A549 (cell line): ENCODE measurements at regions not wholly inside any gene's neighbourhood (a gene's known extent, or its start where the extent isn't known, plus 50 kb on each side); places are given as distances from the start of the nearest gene placed in this dataset.

Source experiments
- ATAC-seq, 2 experiments: fragments of 200-7000 bp in 1 of 2; fragments of >200 bp in 1 of 2; cut with Nextera tagmentation in 1 of 2; cut with Tn5 transposase in 1 of 2; 3 replicates each; pipeline versions ENCODE4 v1.8.0 to v1.9.1; 2018 to 2020; ENCODE audit warnings: mild to moderate bottlenecking in 1 of 2, moderate library complexity in 1 of 2
- CTCF ChIA-PET: fragments of 300-600 bp; sonication (Branson Sonifier 250); formaldehyde crosslinking; extraction: SDS; loops from one replicate; lab custom pipeline; 2021; ENCODE audit warnings: antibody characterized with exemption, inconsistent platforms; lab: Yijun Ruan, JAX
- POLR2A ChIA-PET: fragments of 350-600 bp; formaldehyde crosslinking; extraction: SDS; loops from one replicate; lab custom pipeline; 2021; ENCODE audit warnings: antibody characterized with exemption, inconsistent platforms; lab: Yijun Ruan, JAX
- DNase-seq, 2 experiments: peaks; one replicate each; pipeline versions ENCODE4 v3.0.0 to v3.0.0-alpha.2; 2011 to 2016; ENCODE audit warnings: low read depth in 1 of 2, low spot score in 1 of 2
- FAIRE-seq: peaks from 2 replicates; lab custom pipeline; 2011; peaks lifted over from hg19 to GRCh38; lab: Jason Lieb, UNC
- H3K27ac ChIP-seq, 2 experiments: fragments of >200 bp; sonication (Bioruptor Twin); formaldehyde crosslinking; 3 replicates each; pipeline ENCODE4 v1.5.1; 2016 to 2017
- H3K4me1 ChIP-seq: fragments of >200 bp; sonication (Bioruptor Twin); formaldehyde crosslinking; 3 replicates; pipeline ENCODE4 v1.6.1; 2016
- H3K4me2 ChIP-seq: fragments of >200 bp; sonication (Bioruptor Twin); formaldehyde crosslinking; 3 replicates; pipeline ENCODE4 v1.6.1; 2016
- H3K4me3 ChIP-seq: fragments of >200 bp; sonication (Bioruptor Twin); formaldehyde crosslinking; 3 replicates; pipeline ENCODE4 v1.5.1; 2016
- H3K9me3 ChIP-seq: fragments of >200 bp; sonication (Bioruptor Twin); formaldehyde crosslinking; 3 replicates; pipeline ENCODE4 v1.6.1; 2016
- ATOH8 ChIP-seq: fragments of 250-450 bp; sonication (Bioruptor Pico); IDR thresholded peaks from 2 replicates; pipeline ENCODE4 v1.5.0; 2020; ENCODE audit warnings: low read depth, mild to moderate bottlenecking, moderate library complexity
- BCL3 ChIP-seq: fragments of >200 bp; sonication (Bioruptor Twin); formaldehyde crosslinking; IDR thresholded peaks from 3 replicates; pipeline ENCODE4 v1.6.1; 2016
- CBX2 ChIP-seq: fragments of 200-600 bp; sonication (generic); IDR thresholded peaks from 2 replicates; pipeline ENCODE4 v1.6.1; 2016; ENCODE audit warnings: low read depth, mild to moderate bottlenecking, borderline replicate concordance
- CHD4 ChIP-seq: fragments of 200-600 bp; sonication (generic); IDR thresholded peaks from 2 replicates; pipeline ENCODE4 v1.6.1; 2016; ENCODE audit warnings: antibody characterized with exemption, mild to moderate bottlenecking, borderline replicate concordance
- CTCF ChIP-seq: fragments of >200 bp; sonication (Bioruptor Twin); formaldehyde crosslinking; IDR thresholded peaks from 3 replicates; pipeline ENCODE4 v1.5.1; 2016
- E2F6 ChIP-seq: IDR thresholded peaks from 2 replicates; pipeline ENCODE4 v1.6.1; 2012; ENCODE audit warnings: low read depth, borderline replicate concordance
- EHF ChIP-seq: fragments of 250-450 bp; sonication (Bioruptor Pico); IDR thresholded peaks from 2 replicates; pipeline ENCODE4 v1.5.0; 2020; ENCODE audit warnings: mild to moderate bottlenecking
- EHMT2 ChIP-seq: fragments of 200-600 bp; sonication (generic); IDR thresholded peaks from 2 replicates; pipeline ENCODE4 v1.6.1; 2016; ENCODE audit warnings: antibody characterized with exemption, low read depth, mild to moderate bottlenecking, moderate library complexity
- ELK1 ChIP-seq: fragments of 150-350 bp; IDR thresholded peaks from 2 replicates; pipeline ENCODE4 v1.6.1; 2014; ENCODE audit warnings: low read depth, mild to moderate bottlenecking, low read length
- EP300 ChIP-seq, 2 experiments: fragments of >200 bp; sonication (Bioruptor Twin); formaldehyde crosslinking; IDR thresholded peaks; 2 replicates in 1 of 2; 3 replicates in 1 of 2; pipeline ENCODE4 v1.6.1; 2016 to 2017
- FOSB ChIP-seq: fragments of 250-450 bp; sonication (Bioruptor Pico); IDR thresholded peaks from 2 replicates; pipeline ENCODE4 v1.5.0; 2020; ENCODE audit warnings: mild to moderate bottlenecking, moderate library complexity
- HMGXB4 ChIP-seq: fragments of 250-450 bp; sonication (Bioruptor Pico); IDR thresholded peaks from 2 replicates; pipeline ENCODE4 v1.5.0; 2021; ENCODE audit warnings: mild to moderate bottlenecking, moderate library complexity, borderline replicate concordance
- JUN ChIP-seq, 2 experiments: fragments of >200 bp; sonication (Bioruptor Twin); formaldehyde crosslinking; IDR thresholded peaks; 2 replicates in 1 of 2; 3 replicates in 1 of 2; pipeline ENCODE4 v1.6.1; 2016 to 2017
- JUNB ChIP-seq: fragments of >200 bp; sonication (Bioruptor Twin); formaldehyde crosslinking; IDR thresholded peaks from 2 replicates; pipeline ENCODE4 v1.6.1; 2016
- KDM1A ChIP-seq: fragments of 200-600 bp; sonication (generic); IDR thresholded peaks from 2 replicates; pipeline ENCODE4 v1.6.1; 2016; ENCODE audit warnings: low read depth, mild to moderate bottlenecking
- MYC ChIP-seq: IDR thresholded peaks from 2 replicates; pipeline ENCODE4 v1.6.1; 2012; ENCODE audit warnings: mild to moderate bottlenecking, inconsistent platforms, low read length, improper control_type of control experiment, borderline replicate concordance
- POLR2A ChIP-seq: IDR thresholded peaks from 2 replicates; pipeline ENCODE4 v1.6.1; 2012; ENCODE audit warnings: mild to moderate bottlenecking, low read length
- POLR2AphosphoS2 ChIP-seq: conservative IDR thresholded peaks from 2 replicates; pipeline ENCODE4 v1.6.1; 2012; ENCODE audit warnings: low read length, improper control_type of control experiment, inconsistent platforms
- RAD21 ChIP-seq, 2 experiments: fragments of >200 bp in 1 of 2; sonication (Bioruptor Twin) in 1 of 2; formaldehyde crosslinking in 1 of 2; IDR thresholded peaks in 1 of 2; conservative IDR thresholded peaks in 1 of 2; 2 replicates in 1 of 2; 3 replicates in 1 of 2; pipeline ENCODE4 v1.6.1; 2012 to 2018; ENCODE audit warnings: inconsistent platforms in 1 of 2
- RCOR1 ChIP-seq: fragments of 150-350 bp; IDR thresholded peaks from 2 replicates; pipeline ENCODE4 v1.6.1; 2014; ENCODE audit warnings: antibody characterized with exemption, low read length, low read depth
- RFX5 ChIP-seq: fragments of 450-650 bp; IDR thresholded peaks from 2 replicates; pipeline ENCODE4 v1.7.1; 2014; ENCODE audit warnings: antibody characterized with exemption, mild to moderate bottlenecking, moderate library complexity
- ZFP36 ChIP-seq: fragments of 450-650 bp; IDR thresholded peaks from 2 replicates; pipeline ENCODE4 v1.6.1; 2014; ENCODE audit warnings: borderline replicate concordance; ENCODE audit not compliant: partially characterized antibody
- ZNF302 ChIP-seq: fragments of 250-450 bp; sonication (Bioruptor Pico); IDR thresholded peaks from 2 replicates; pipeline ENCODE4 v1.9.0; 2021; ENCODE audit warnings: inconsistent platforms, mild to moderate bottlenecking, moderate library complexity
- WGBS: methylation state at CpG from one replicate; pipeline ENCODE4 v1.1.6; 2017; ENCODE audit errors: missing lambda C conversion rate; 5-methylcytosine and 5-hydroxymethylcytosine counted together

GRCh38 chr22:47656806-47657205 lies 894.4 kb downstream of the TBC1D22A start (continued):
- TF ChIP-seq MYC: no peak
- TF ChIP-seq, all 56 proteins: peak for 0

GRCh38 chr22:47655930-47656329 lies 893.5 kb downstream of the TBC1D22A start:
- CTCF ChIA-PET: interaction anchor here (0.7 kb wide), 1 partner anchor 266 kb away, joined by 3 read pairs; no protein-coding TSS in a partner anchor
- WGBS: 17% methylated on average over 3 of the region's 3 CpGs

GRCh38 chr22:47654922-47655491 lies 892.6 kb downstream of the TBC1D22A start:
- ATAC-seq (no peak), DNase-seq (no peak), FAIRE-seq (no peak)
- no peak overlapping the region for H3K4me3 ChIP-seq
- WGBS: 4% methylated on average over 5 of the region's 5 CpGs
- TF ChIP-seq E2F6: no peak
- TF ChIP-seq ZFP36: no peak
- TF ChIP-seq RAD21 (conservative IDR thresholded peaks at IDR 0.05 in 1 of 2, IDR thresholded peaks at IDR 0.05 in 1 of 2): no peak
- no peak for TF ChIP-seq ELK1
- TF ChIP-seq BCL3: no peak
- TF ChIP-seq CBX2: no peak
- no peak for TF ChIP-seq POLR2AphosphoS2
- no peak overlapping the region for H3K4me2 ChIP-seq
- ChIA-PET POLR2A (no interaction called here), CTCF (no interaction called here)
- H3K27ac ChIP-seq: no peak overlapping the region
- no peaks in the 10 kb centered on the region for H3K9me3 ChIP-seq
- H3K4me1 ChIP-seq: no peaks in the 10 kb centered on the region

More at GRCh38 chr22:47655930-47656329, 893.5 kb downstream of the TBC1D22A start:
- Histone ChIP-seq H3K4me3 (no peak overlapping the region), H3K9me3 (no peaks in the 10 kb centered on the region), H3K4me2 (no peak overlapping the region), H3K27ac (no peak overlapping the region), H3K4me1 (no peaks in the 10 kb centered on the region)
- TF ChIP-seq HMGXB4 (no peak), EHF (CRISPR knock-in tag) (no peak), ATOH8 (CRISPR knock-in tag) (no peak)
- FAIRE-seq: no peak
- POLR2A ChIA-PET: no interaction called here
- DNase-seq: no peak
- no peak for ATAC-seq

GRCh38 chr22:47653921-47654320 lies 891.5 kb downstream of the TBC1D22A start:
- TF ChIP-seq JUN (IDR thresholded peaks at IDR 0.05) (no peak), POLR2AphosphoS2 (no peak), EHF (CRISPR knock-in tag) (no peak), RFX5 (no peak), CHD4 (no peak), ZNF302 (CRISPR knock-in tag) (no peak), FOSB (CRISPR knock-in tag) (no peak), POLR2A (no peak), KDM1A (no peak), CTCF (no peak), RCOR1 (no peak), EP300 (IDR thresholded peaks at IDR 0.05) (no peak), EHMT2 (no peak), JUNB (no peak)
- no peaks in the 10 kb centered on the region for H3K9me3 ChIP-seq
- FAIRE-seq: no peak
- ChIA-PET CTCF (interaction anchor here (0.6 to 1.2 kb wide), 2 partner anchors 13 to 54 kb away, joined by 3 to 4 read pairs; no protein-coding TSS in a partner anchor), POLR2A (no interaction called here)
- ATAC-seq: no peak
- H3K4me2 ChIP-seq: no peak overlapping the region
- WGBS: 0% methylated on average over 3 of the region's 3 CpGs
- H3K4me1 ChIP-seq: no peaks in the 10 kb centered on the region
- H3K27ac ChIP-seq: no peak overlapping the region
- DNase-seq: no peak
- no peak overlapping the region for H3K4me3 ChIP-seq
